SK-N-MC (cell line): ENCODE measurements at regions not wholly inside any gene's neighbourhood (a gene's known extent, or its start where the extent isn't known, plus 50 kb on each side); places are given as distances from the start of the nearest gene placed in this dataset.

ENCODE experiments used
- EZH2 ChIP-seq: fragments of 200-600 bp; sonication (generic); IDR thresholded peaks from one replicate; pipeline ENCODE4 v1.6.1; 2017; ENCODE audit warnings: antibody characterized with exemption
- FOXP2 ChIP-seq: optimal IDR thresholded peaks from 2 replicates; pipeline ENCODE3; 2011; ENCODE audit warnings: mild to moderate bottlenecking, moderate library complexity; ENCODE audit not compliant: insufficient read depth; ENCODE audit errors: extremely low read length, control extremely low read depth
- POLR2AphosphoS5 ChIP-seq: IDR thresholded peaks from 2 replicates; pipeline ENCODE4 v1.6.1; 2012; ENCODE audit warnings: mild to moderate bottlenecking, low read depth, low read length, borderline replicate concordance

GRCh38 chr5:109482748-109483147 is 73.0 kb upstream of the PJA2 start:
- TF ChIP-seq EZH2 (no peak), POLR2AphosphoS5 (no peak), FOXP2 (no peak)
